ENCODE measurements at regions not wholly inside any gene's neighbourhood (a gene's known extent, or its start where the extent isn't known, plus 50 kb on each side); places are given as distances from the start of the nearest gene placed in this dataset.

GRCh38 chr9:79378107-79378506 is 193.7 kb upstream of the TLE4 start:
- TF ChIP-seq CTCF (IDR thresholded peaks at IDR 0.05; ENCODE audit: low read length, missing control alignments), result no peak
- no peak overlapping the region for H3K4me3 ChIP-seq (replicated peaks; ENCODE audit: low read depth, low read length)
- DNase-seq (ENCODE audit: low read depth), result no peak

- TF ChIP-seq CTCF (IDR thresholded peaks at IDR 0.05; ENCODE audit: low read length, missing control alignments), result no peak
- no peak for DNase-seq (ENCODE audit: low read depth)
- H3K4me3 ChIP-seq (replicated peaks; ENCODE audit: low read depth, low read length), result no peak overlapping the region
These were observed 189.7 kb upstream of the TLE4 start for GRCh38 chr9:79382044-79382443.

GRCh38 chr9:79382458-79382857 is 189.3 kb upstream of the TLE4 start:
- DNase-seq (ENCODE audit: low read depth), result no peak
- no peak for TF ChIP-seq CTCF (IDR thresholded peaks at IDR 0.05; ENCODE audit: low read length, missing control alignments)

GRCh38 chr9:79383096-79383495 is 188.7 kb upstream of the TLE4 start:
- TF ChIP-seq CTCF (IDR thresholded peaks at IDR 0.05; ENCODE audit: low read length, missing control alignments), result no peak
- DNase-seq (ENCODE audit: low read depth), result no peak
- H3K4me3 ChIP-seq (replicated peaks; ENCODE audit: low read depth, low read length), result no peak overlapping the region

More at GRCh38 chr9:79382458-79382857, 189.3 kb upstream of the TLE4 start:
- no peak overlapping the region for H3K4me3 ChIP-seq (replicated peaks; ENCODE audit: low read depth, low read length)

- H3K4me3 ChIP-seq (replicated peaks; ENCODE audit: low read depth, low read length), result no peak overlapping the region
- no peak for DNase-seq (ENCODE audit: low read depth)
- no peak for TF ChIP-seq CTCF (IDR thresholded peaks at IDR 0.05; ENCODE audit: low read length, missing control alignments)
These were observed 187.7 kb upstream of the TLE4 start for GRCh38 chr9:79384091-79384490.

GRCh38 chr9:79384501-79384900 is 187.3 kb upstream of the TLE4 start:
- no peak overlapping the region for H3K4me3 ChIP-seq (replicated peaks; ENCODE audit: low read depth, low read length)
- DNase-seq (ENCODE audit: low read depth), result no peak
- no peak for TF ChIP-seq CTCF (IDR thresholded peaks at IDR 0.05; ENCODE audit: low read length, missing control alignments)

GRCh38 chr9:79387101-79387835 is 184.5 kb upstream of the TLE4 start:
- DNase-seq (ENCODE audit: low read depth), result no peak
- H3K4me3 ChIP-seq (replicated peaks; ENCODE audit: low read depth, low read length), result no peak overlapping the region
- no peak for TF ChIP-seq CTCF (IDR thresholded peaks at IDR 0.05; ENCODE audit: low read length, missing control alignments)

All from fibroblast of pulmonary artery (primary cell).